Neutrophil (primary cell): ENCODE measurements at regions not wholly inside any gene's neighbourhood (a gene's known extent, or its start where the extent isn't known, plus 50 kb on each side); places are given as distances from the start of the nearest gene placed in this dataset.

ENCODE experiments used
- H3K27ac ChIP-seq: fragments of 200-600 bp; sonication (generic); 2 replicates; pipeline ENCODE4 v1.5.1; 2016; ENCODE audit warnings: mild to moderate bottlenecking, moderate library complexity
- H3K27me3 ChIP-seq: fragments of 200-600 bp; sonication (generic); 2 replicates; pipeline ENCODE4 v1.6.0; 2016; ENCODE audit warnings: mild to moderate bottlenecking
- H3K36me3 ChIP-seq: fragments of 200-600 bp; sonication (generic); 2 replicates; pipeline ENCODE4 v1.5.1; 2017
- H3K4me1 ChIP-seq, 2 experiments: fragments of 200-600 bp in 1 of 2; sonication (generic) in 1 of 2; 1 replicate in 1 of 2; 2 replicates in 1 of 2; pipeline versions ENCODE4 v1.5.1 to v1.6.1; 2013 to 2016; ENCODE audit warnings: low read depth in 1 of 2, low read length in 1 of 2, mild to moderate bottlenecking in 1 of 2, moderate library complexity in 1 of 2; ENCODE audit not compliant: control insufficient read depth in 1 of 2, insufficient read depth in 1 of 2
- H3K4me3 ChIP-seq, 2 experiments: fragments of 200-600 bp in 1 of 2; sonication (generic) in 1 of 2; 1 replicate in 1 of 2; 2 replicates in 1 of 2; pipeline ENCODE4 v1.5.1; 2013 to 2016; ENCODE audit warnings: low read depth in 1 of 2, low read length in 1 of 2, mild to moderate bottlenecking in 1 of 2, moderate library complexity in 1 of 2
- H3K9me3 ChIP-seq: fragments of 200-600 bp; sonication (generic); 2 replicates; pipeline ENCODE4 v1.5.1; 2016
- TF ChIP-seq, protein P1 (sequence below): fragments of 200-600 bp; sonication (generic); IDR thresholded peaks from 2 replicates; pipeline ENCODE4 v1.5.1; 2016; ENCODE audit warnings: antibody characterized with exemption

DNA sequence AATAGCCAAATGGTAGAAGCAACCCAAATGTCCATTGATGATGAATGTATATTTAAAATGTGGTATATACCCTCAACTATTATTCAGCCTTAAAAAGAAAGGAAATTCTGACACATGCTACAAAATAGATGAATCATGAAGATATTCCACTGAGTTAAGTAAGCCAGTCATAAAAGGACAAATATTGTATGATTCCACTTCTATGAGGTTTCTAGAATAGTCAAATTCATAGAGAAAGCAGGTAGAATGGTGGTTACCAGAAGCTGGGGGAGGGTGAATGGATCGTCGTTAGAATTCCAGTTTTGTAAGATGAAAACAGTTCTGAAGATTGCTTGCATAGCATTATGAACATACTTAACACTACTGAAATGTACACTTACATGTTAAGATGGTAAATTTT lies 214.3 kb upstream of the MYLIP start:
- no peaks in the 10 kb centered on the region for H3K36me3 ChIP-seq
- H3K4me1 ChIP-seq, result no peaks in the 10 kb centered on the region
- TF ChIP-seq, protein P1, sequence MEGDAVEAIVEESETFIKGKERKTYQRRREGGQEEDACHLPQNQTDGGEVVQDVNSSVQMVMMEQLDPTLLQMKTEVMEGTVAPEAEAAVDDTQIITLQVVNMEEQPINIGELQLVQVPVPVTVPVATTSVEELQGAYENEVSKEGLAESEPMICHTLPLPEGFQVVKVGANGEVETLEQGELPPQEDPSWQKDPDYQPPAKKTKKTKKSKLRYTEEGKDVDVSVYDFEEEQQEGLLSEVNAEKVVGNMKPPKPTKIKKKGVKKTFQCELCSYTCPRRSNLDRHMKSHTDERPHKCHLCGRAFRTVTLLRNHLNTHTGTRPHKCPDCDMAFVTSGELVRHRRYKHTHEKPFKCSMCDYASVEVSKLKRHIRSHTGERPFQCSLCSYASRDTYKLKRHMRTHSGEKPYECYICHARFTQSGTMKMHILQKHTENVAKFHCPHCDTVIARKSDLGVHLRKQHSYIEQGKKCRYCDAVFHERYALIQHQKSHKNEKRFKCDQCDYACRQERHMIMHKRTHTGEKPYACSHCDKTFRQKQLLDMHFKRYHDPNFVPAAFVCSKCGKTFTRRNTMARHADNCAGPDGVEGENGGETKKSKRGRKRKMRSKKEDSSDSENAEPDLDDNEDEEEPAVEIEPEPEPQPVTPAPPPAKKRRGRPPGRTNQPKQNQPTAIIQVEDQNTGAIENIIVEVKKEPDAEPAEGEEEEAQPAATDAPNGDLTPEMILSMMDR, result no peak
- H3K27ac ChIP-seq, result no peak overlapping the region
- no peaks in the 10 kb centered on the region for H3K9me3 ChIP-seq
- no peaks in the 10 kb centered on the region for H3K27me3 ChIP-seq
- H3K4me3 ChIP-seq, result no peak overlapping the region

DNA sequence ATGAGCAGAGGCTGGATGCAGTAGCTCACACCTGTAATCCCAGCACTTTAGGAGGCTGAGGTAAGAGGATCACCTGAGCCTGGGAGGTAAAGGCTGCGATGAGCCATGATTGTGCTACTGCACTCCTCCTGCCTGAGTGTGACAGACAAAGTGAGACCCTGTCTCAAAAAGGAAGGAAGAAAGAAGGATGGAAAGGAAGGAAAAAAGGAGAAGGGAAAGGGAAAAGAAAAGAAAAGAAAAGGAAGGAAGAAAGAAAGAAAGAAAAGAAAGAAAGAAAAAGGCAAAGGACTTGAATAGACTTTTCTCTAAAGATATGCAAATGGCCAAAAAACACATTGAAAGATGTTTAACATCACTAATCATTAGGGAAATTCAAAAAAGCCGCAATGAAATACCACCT lies 215.3 kb upstream of the MYLIP start:
- H3K36me3 ChIP-seq, result no peaks in the 10 kb centered on the region
- H3K4me1 ChIP-seq, result no peaks in the 10 kb centered on the region
- no peaks in the 10 kb centered on the region for H3K9me3 ChIP-seq
- no peaks in the 10 kb centered on the region for H3K27me3 ChIP-seq
- TF ChIP-seq, protein P1, result no peak
- no peak overlapping the region for H3K27ac ChIP-seq
- H3K4me3 ChIP-seq, result no peak overlapping the region

DNA sequence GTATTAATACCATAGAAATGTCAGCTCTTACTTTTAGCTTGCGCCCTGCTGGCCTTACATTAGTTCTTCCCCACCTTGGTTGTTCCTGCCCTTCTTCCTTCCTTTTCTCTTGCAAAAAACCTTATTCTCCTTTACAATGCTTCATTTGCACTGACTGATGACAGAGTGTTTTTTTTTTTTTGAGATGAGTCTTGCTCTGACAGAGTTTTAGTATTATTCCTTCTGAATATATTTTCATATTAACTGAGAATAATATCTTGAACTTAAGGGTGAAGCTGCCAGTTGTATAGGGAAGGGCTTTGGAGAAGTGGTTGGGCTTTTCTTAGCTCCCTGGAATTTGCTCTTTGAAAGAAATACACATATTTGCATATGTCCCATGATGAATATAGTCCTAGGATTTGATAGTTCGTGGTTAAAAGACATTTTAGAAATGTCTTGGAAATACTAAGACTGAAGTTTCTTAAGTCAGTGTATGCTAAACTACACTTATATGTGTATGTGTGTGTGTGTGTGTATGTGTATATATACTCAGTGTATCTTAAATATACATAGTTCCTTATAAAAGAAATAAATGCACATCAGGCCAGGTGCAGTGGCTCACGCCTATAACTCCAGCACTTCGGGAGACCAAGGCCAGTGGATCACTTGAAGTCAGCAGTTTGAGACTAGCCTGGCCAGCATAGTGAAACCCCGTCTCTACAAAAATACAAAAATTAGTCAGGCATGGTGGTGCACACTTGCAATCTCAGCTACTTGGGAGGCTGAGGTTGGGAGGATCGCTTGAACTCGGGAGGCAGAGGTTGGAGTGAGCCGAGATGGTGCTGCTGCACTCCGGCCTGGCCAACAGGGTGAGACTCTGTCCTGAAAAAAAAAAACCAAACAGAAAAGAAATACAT lies 216.1 kb upstream of the MYLIP start:
- no peak overlapping the region for H3K27ac ChIP-seq
- H3K4me1 ChIP-seq, result no peaks in the 10 kb centered on the region
- H3K27me3 ChIP-seq, result no peaks in the 10 kb centered on the region
- TF ChIP-seq, protein P1, result no peak
- no peak overlapping the region for H3K4me3 ChIP-seq
- H3K9me3 ChIP-seq, result no peaks in the 10 kb centered on the region
- H3K36me3 ChIP-seq, result no peaks in the 10 kb centered on the region

DNA sequence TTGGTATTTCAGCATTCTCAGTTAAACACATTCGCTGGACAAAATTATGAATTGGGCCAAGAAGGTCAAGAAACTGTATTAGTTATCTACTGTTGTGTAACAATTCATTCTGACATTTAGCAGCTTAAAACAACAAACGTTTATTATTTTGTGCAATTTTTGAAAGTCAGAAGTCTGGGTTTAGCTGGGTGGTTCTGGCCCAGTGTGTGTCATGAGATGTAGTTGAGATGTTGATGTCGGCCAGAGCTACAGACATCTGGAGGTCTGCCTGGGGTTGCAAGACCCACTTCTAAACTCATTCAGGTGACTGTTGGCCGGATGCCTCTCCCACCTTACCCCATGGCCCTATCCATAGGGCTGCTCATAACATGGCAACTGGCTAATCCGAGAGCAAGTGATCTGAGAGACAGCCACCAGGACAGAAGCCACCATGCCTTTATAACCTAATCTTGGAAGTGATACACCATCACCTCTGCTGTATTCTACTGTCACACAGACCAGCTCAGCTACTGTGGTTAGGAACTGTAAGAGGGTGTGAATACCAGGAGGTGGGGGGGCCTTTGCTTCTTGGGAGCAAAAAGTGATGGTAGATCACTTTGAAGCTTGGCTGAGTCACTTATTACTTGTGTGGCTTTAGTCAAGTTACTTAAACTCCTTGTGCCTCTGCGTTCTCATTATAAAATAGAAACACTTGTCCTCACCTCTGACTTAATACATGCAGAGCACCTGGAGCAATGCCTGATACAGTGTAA lies 217.0 kb upstream of the MYLIP start:
- no peaks in the 10 kb centered on the region for H3K36me3 ChIP-seq
- H3K27me3 ChIP-seq, result no peaks in the 10 kb centered on the region
- H3K4me3 ChIP-seq, result no peak overlapping the region
- no peak overlapping the region for H3K27ac ChIP-seq
- H3K4me1 ChIP-seq, result no peaks in the 10 kb centered on the region
- no peaks in the 10 kb centered on the region for H3K9me3 ChIP-seq
- TF ChIP-seq, protein P1, result no peak

DNA sequence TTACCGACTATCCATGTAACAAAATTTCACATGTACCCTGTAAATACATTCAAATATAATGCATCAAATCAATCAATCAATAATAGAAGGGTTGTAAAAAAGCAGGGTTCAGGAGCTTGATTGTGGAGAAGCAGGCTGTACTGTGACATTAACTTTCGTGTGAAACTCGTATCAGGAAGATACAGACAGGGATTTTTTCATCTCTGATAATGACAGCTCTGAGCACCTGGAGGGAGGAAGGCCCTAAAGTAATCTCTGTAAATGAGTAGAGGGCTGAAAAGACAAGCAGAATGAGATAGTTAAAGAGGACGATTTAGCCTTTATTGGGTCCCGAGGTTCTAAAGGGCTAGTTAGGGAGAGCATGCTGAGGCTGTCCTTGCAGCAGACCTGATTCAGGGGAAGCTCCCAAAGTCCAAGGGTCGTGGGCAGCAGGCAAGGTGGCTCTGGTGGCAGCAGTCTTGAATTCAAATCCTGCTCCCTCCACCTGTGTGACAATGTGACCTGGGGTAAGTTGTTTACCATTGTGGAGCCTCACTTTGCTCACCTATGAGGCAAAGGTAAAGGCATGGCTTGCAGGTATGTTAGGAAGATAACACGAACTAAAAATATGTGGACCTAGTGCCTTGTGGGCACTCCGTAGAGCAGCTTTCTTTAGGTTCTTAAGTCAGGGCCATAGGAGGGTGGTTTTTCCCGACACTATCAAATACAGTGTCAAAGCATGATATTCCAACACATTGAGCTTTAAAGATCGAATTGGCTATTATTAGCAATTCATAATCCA lies 219.4 kb upstream of the MYLIP start:
- H3K27me3 ChIP-seq, result no peaks in the 10 kb centered on the region
- no peaks in the 10 kb centered on the region for H3K4me1 ChIP-seq
- H3K9me3 ChIP-seq, result no peaks in the 10 kb centered on the region
- H3K27ac ChIP-seq, result no peak overlapping the region
- no peaks in the 10 kb centered on the region for H3K36me3 ChIP-seq
- TF ChIP-seq, protein P1, result no peak
- no peak overlapping the region for H3K4me3 ChIP-seq
